ENCODE measurements at regions not wholly inside any gene's neighbourhood (a gene's known extent, or its start where the extent isn't known, plus 50 kb on each side); places are given as distances from the start of the nearest gene placed in this dataset.
A peak's percentile ranks its signal among the peaks of the same experiment; 100 is the strongest.

DNA sequence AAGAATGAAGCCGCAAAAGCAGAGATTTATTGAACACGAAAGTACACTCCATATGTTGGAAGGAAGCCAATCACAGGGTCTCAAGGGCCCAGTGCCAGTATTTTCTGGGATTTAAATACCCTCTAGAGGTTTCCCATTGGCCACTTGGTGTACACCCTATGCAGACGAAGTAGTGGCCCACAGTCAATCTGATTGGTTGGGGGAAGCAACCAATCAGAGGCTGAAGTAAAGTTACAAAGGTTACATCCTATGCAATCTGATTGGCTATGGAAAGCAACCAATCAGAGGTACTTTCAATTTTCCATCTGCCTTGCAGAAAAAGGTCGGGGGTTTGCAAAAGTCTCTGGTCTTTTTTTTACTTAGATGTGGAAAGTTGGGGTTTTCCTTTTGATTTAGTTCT is 481.3 kb upstream of the NRP1 start:
- POLR2A ChIA-PET (ENCODE audit: partially characterized antibody) = no interaction called here
- TF ChIP-seq CEBPB (IDR thresholded peaks at IDR 0.05; ENCODE audit: low read depth, low read length) (no peak), SAP30 (IDR thresholded peaks at IDR 0.05; ENCODE audit: insufficient read depth, insufficient replicate concordance, low read length) (no peak), RNF2 (IDR thresholded peaks at IDR 0.05; ENCODE audit: borderline replicate concordance, low read depth, low read length, missing control alignments, poor library complexity, severe bottlenecking) (no peak), TAF1 (IDR thresholded peaks at IDR 0.05; ENCODE audit: low read depth, low read length) (no peak), CHD1 (IDR thresholded peaks at IDR 0.05; ENCODE audit: low read depth, low read length) (no peak), POLR2AphosphoS5 (IDR thresholded peaks at IDR 0.05; ENCODE audit: low read depth, low read length) (no peak), TAF7 (optimal IDR thresholded peaks at IDR 0.05; ENCODE audit: borderline replicate concordance, low read depth, low read length) (no peak), NRF1 (IDR thresholded peaks at IDR 0.05; ENCODE audit: low read depth, low read length) (no peak), TEAD4 (IDR thresholded peaks at IDR 0.05; ENCODE audit: low read depth, low read length) (no peak), CTBP2 (IDR thresholded peaks at IDR 0.05; ENCODE audit: borderline replicate concordance, insufficient read depth, insufficient read length, low read length) (no peak), RAD21 (IDR thresholded peaks at IDR 0.05 in 1 of 2, conservative IDR thresholded peaks at IDR 0.05 in 1 of 2; ENCODE audit: low read depth in 2 of 2, low read length in 2 of 2) (no peak), RXRA (IDR thresholded peaks at IDR 0.05; ENCODE audit: insufficient read depth, low read depth, low read length) (no peak), POLR2A (IDR thresholded peaks at IDR 0.05; ENCODE audit: control extremely low read depth in 1 of 2, low read depth in 2 of 2, low read length in 2 of 2) (no peak), CREB1 (IDR thresholded peaks at IDR 0.05) (no peak), EGR1 (IDR thresholded peaks at IDR 0.05; ENCODE audit: borderline replicate concordance, low read depth, low read length) (no peak)

More for the DNA sequence above, 481.3 kb upstream of the NRP1 start:
- CTCF ChIA-PET (ENCODE audit: partially characterized antibody) = no interaction called here
- no peak overlapping the region for H3K9ac ChIP-seq (replicated peaks in 1 of 4; ENCODE audit: extremely low read depth in 1 of 4, low read depth in 3 of 4, low read length in 3 of 4)
- H2AK5ac ChIP-seq (ENCODE audit: low read depth, low read length) = no peak overlapping the region
- H4K8ac ChIP-seq (ENCODE audit: extremely low read depth, insufficient read depth, low read length) = no peak overlapping the region
- H3K56ac ChIP-seq (replicated peaks; ENCODE audit: insufficient read length, low read depth, low read length) = no peak overlapping the region
- no peaks in the 10 kb centered on the region for H3K23me2 ChIP-seq (ENCODE audit: low read depth, low read length)
- no peak overlapping the region for H4K5ac ChIP-seq (ENCODE audit: insufficient read length, low read depth, low read length)
- peaks cover 0 to 8% of the 10 kb centered on the region in 2 experiments; a peak in 2 of 4 replicates for H3K9me3 ChIP-seq (ENCODE audit: insufficient read depth in 2 of 2, low read depth in 1 of 2, low read length in 1 of 2)
- no peak overlapping the region for H2BK12ac ChIP-seq (ENCODE audit: low read depth, low read length)
- no peak overlapping the region for H2BK20ac ChIP-seq (ENCODE audit: low read length)
- peaks cover 0 to 3% (median 0%) of the 10 kb centered on the region in 4 experiments; a peak in 1 of 8 replicates for H3K36me3 ChIP-seq (ENCODE audit: control insufficient read depth in 2 of 4, insufficient read depth in 4 of 4, low read length in 3 of 4)
- no peak overlapping the region for H4K91ac ChIP-seq (replicated peaks; ENCODE audit: insufficient read length, low read length)
- no peak overlapping the region for H2BK15ac ChIP-seq (ENCODE audit: low read length)
- no peak overlapping the region for H2AFZ ChIP-seq (ENCODE audit: low read length)
- 91% methylated on average over 4 of the region's 4 CpGs; no CpG with 5 or more reads in 1 of the 2 experiments for WGBS, 2 experiments (ENCODE audit: extremely low coverage in 1 of 2, insufficient coverage in 1 of 2, insufficient read length in 1 of 2, insufficient replicate concordance in 2 of 2, low coverage in 1 of 2, low lambda C conversion rate in 2 of 2, missing lambda C conversion rate in 1 of 2)
- peak in 1 of 2 experiments; percentile 7 for DNase-seq (ENCODE audit: low read depth in 1 of 2, low spot score in 2 of 2)
- no peaks in the 10 kb centered on the region for H3K79me1 ChIP-seq (ENCODE audit: low read depth, low read length)
- H3K4ac ChIP-seq (replicated peaks; ENCODE audit: insufficient read length, low read depth, low read length) = no peak overlapping the region
- H2BK5ac ChIP-seq (ENCODE audit: low read depth, low read length) = no peak overlapping the region
- H3K4me2 ChIP-seq (ENCODE audit: insufficient read depth in 1 of 2, low read depth in 2 of 2, low read length in 2 of 2) = no peak overlapping the region
- H3K14ac ChIP-seq (ENCODE audit: insufficient read length) = no peak overlapping the region
- H2BK120ac ChIP-seq (replicated peaks; ENCODE audit: low read depth, low read length) = no peak overlapping the region
- H3K23ac ChIP-seq (ENCODE audit: insufficient read length) = no peak overlapping the region
- no peak overlapping the region for H3K27ac ChIP-seq (ENCODE audit: low read depth, low read length)
- H4K20me1 ChIP-seq (replicated peaks in 1 of 2; ENCODE audit: control insufficient read depth in 1 of 2, insufficient read depth in 2 of 2, low read length in 2 of 2) = no peaks in the 10 kb centered on the region
- no peaks in the 10 kb centered on the region for H3K79me2 ChIP-seq (ENCODE audit: control insufficient read depth in 1 of 2, insufficient read depth in 2 of 2, low read length in 2 of 2)
- H3K18ac ChIP-seq (ENCODE audit: extremely low read depth, low read length) = no peak overlapping the region
- H3K4me3 ChIP-seq (ENCODE audit: extremely low read depth in 1 of 4, insufficient read depth in 2 of 4, low read depth in 3 of 4, low read length in 4 of 4) = no peak overlapping the region
- H3K4me1 ChIP-seq (replicated peaks in 1 of 4; ENCODE audit: control insufficient read depth in 3 of 4, insufficient read depth in 4 of 4, low read length in 3 of 4) = peaks cover 0 to 3% (median 0%) of the 10 kb centered on the region in 4 experiments; a peak in 1 of 7 replicates
- no peaks in the 10 kb centered on the region for H3K27me3 ChIP-seq (replicated peaks in 1 of 4; ENCODE audit: control insufficient read depth in 3 of 4, extremely low read depth in 1 of 4, insufficient read depth in 3 of 4, low read length in 3 of 4)
- no peak for FAIRE-seq

All from H1 (cell line).